Activated naive CD8-positive, alpha-beta T cell (primary cell): ENCODE measurements at regions not wholly inside any gene's neighbourhood (a gene's known extent, or its start where the extent isn't known, plus 50 kb on each side); places are given as distances from the start of the nearest gene placed in this dataset.

ENCODE experiments used
- H3K27ac Mint-ChIP-seq: one replicate; pipeline ENCODE4 v1.8.0; 2021; ENCODE audit warnings: mixed read lengths
- H3K27me3 Mint-ChIP-seq: one replicate; pipeline ENCODE4 v1.8.0; 2021; ENCODE audit warnings: mixed read lengths
- H3K36me3 Mint-ChIP-seq: one replicate; pipeline ENCODE4 v1.8.0; 2021; ENCODE audit warnings: mixed read lengths
- H3K4me1 Mint-ChIP-seq: one replicate; pipeline ENCODE4 v1.8.0; 2021; ENCODE audit warnings: low read depth, mixed read lengths
- H3K4me3 Mint-ChIP-seq: one replicate; pipeline ENCODE4 v1.8.0; 2021; ENCODE audit warnings: mild to moderate bottlenecking, mixed read lengths
- H3K9me3 Mint-ChIP-seq: one replicate; pipeline ENCODE4 v1.8.0; 2021; ENCODE audit warnings: low read depth, mixed read lengths

DNA sequence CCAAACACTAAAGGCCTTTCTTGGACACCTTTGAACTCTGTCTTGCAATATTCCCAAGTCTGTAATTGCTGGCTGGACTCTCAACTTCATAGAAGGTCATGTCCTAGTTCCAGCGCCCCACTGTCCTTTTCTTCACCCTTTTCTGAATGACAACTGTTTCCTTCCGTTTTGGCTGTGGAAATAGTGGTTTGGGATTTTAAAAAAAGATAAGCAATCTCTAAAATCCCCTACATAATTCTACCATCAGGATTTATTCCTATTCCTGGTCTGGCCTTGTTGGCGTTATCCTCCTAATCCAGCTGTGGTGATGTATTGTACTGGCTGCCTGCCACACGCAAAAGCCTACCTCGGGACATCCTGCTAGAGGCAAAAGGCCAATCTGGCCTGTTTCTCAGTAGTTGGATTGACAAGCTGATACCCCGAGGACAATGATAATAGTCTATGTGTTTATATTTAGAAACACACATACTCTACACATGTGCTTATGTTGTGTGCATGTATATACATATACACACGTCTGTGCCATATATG lies 440.3 kb upstream of the DPH6 start:
- H3K4me3 Mint-ChIP-seq = no peak overlapping the region
- no peaks in the 10 kb centered on the region for H3K36me3 Mint-ChIP-seq
- no peak overlapping the region for H3K27ac Mint-ChIP-seq
- no peaks in the 10 kb centered on the region for H3K9me3 Mint-ChIP-seq
- peaks cover 3% of the 10 kb centered on the region for H3K27me3 Mint-ChIP-seq
- H3K4me1 Mint-ChIP-seq = no peaks in the 10 kb centered on the region

DNA sequence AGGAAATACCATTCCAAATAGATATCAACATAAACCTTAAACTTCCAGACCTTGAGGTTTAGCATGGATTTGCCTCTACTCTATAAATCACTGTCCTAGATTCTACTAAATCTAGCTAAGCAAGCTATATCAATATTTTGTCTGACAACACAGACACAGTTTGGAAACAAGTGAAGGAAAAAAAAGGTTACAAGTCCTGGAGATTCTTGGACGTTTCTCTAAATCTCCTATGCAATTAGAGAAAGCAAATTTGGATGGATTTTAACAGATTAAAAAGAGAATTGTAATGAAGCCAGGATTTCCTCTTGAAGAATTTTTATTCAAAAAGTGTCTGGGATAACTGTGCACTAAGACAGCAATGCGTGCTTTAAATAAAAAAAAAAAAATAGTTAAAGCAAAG lies 441.1 kb upstream of the DPH6 start:
- Mint-ChIP-seq H3K9me3 (no peaks in the 10 kb centered on the region), H3K4me1 (no peaks in the 10 kb centered on the region), H3K27me3 (peaks cover 3% of the 10 kb centered on the region), H3K4me3 (no peak overlapping the region), H3K36me3 (no peaks in the 10 kb centered on the region), H3K27ac (no peak overlapping the region)

DNA sequence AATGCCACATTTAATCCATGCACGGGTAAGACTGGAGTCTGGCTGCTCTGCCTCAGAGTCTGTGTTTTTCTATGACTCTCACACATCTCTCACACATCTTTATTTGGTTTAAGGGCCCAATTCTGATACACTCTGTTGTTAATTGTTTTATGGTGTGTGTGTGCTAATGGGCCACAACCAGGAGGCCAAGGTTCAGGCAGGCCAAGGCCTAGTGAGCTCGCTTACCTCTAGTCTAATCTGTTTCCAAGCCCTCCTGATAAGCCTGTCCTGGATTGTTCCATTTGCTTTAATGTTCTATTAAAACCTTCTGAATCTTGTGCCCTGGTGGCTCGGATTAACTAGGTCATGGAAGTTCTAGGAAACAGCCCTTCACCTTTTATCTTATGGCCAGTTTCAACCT lies 445.4 kb upstream of the DPH6 start:
- H3K4me1 Mint-ChIP-seq = no peaks in the 10 kb centered on the region
- H3K27me3 Mint-ChIP-seq = peaks cover 3% of the 10 kb centered on the region
- H3K4me3 Mint-ChIP-seq = no peak overlapping the region
- H3K9me3 Mint-ChIP-seq = no peaks in the 10 kb centered on the region
- no peaks in the 10 kb centered on the region for H3K36me3 Mint-ChIP-seq
- no peak overlapping the region for H3K27ac Mint-ChIP-seq

DNA sequence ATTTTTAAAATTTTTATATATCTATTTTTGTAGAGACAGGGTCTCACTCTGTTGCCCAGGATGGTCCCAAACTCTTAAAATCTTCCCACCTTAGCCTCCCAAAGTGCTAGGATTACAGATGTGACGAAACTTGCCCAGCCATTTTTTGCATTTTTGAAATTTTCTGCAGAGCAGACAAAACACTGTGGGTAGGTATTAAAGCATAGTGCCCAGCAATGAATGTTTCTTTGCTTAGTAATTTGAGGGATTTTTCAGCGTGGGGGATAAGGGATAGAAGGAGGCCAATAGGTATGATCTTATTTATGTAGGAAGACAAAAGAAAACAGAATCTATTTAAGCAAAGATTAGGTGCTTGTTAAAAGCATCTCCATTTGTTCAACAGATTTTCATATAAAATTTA lies 446.8 kb upstream of the DPH6 start:
- no peak overlapping the region for H3K27ac Mint-ChIP-seq
- H3K4me3 Mint-ChIP-seq = no peak overlapping the region
- no peaks in the 10 kb centered on the region for H3K9me3 Mint-ChIP-seq
- H3K36me3 Mint-ChIP-seq = no peaks in the 10 kb centered on the region
- H3K4me1 Mint-ChIP-seq = no peaks in the 10 kb centered on the region
- peaks cover 3% of the 10 kb centered on the region for H3K27me3 Mint-ChIP-seq

DNA sequence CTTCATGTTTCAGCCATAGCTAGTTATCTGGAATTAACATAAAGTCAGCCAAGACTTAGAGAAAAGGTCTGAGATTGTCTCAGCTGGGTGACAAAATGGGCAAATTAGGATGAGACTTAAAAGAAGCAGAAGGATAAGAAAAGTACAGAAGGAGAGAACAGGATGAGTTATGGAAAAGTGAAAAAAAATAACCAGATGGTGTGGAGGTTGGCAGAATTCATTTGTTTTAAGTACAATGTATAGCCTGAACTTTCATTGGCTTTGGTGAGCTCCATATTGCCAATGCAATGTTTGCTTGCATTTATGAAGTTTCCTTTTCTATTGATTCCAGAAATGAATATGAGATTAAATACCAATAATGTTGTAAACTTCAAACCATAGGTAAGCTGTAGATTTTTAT lies 447.2 kb upstream of the DPH6 start:
- no peaks in the 10 kb centered on the region for H3K4me1 Mint-ChIP-seq
- no peaks in the 10 kb centered on the region for H3K36me3 Mint-ChIP-seq
- H3K27me3 Mint-ChIP-seq = peaks cover 3% of the 10 kb centered on the region
- no peak overlapping the region for H3K4me3 Mint-ChIP-seq
- no peaks in the 10 kb centered on the region for H3K9me3 Mint-ChIP-seq
- no peak overlapping the region for H3K27ac Mint-ChIP-seq

DNA sequence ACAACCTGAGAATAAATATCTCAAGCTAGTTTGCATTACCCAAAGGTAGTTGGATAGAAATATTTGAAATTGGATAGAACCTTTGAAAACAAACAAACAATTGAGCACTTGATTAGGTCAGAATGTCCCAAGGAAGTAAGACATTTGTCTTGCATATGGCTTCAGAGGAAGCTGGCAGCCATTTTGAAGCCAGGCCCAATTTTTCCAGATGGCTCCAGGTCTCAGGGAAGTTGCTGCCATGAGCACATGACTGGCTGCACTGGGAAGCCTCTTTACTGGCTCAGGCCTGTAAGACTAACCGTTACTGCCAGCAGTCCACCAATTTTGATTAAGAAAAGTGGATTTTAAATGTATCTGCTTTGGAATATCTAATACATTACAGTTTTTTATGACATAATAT lies 448.9 kb upstream of the DPH6 start:
- peaks cover 2% of the 10 kb centered on the region for H3K27me3 Mint-ChIP-seq
- H3K4me1 Mint-ChIP-seq = no peaks in the 10 kb centered on the region
- no peaks in the 10 kb centered on the region for H3K9me3 Mint-ChIP-seq
- H3K36me3 Mint-ChIP-seq = no peaks in the 10 kb centered on the region
- no peak overlapping the region for H3K4me3 Mint-ChIP-seq
- H3K27ac Mint-ChIP-seq = no peak overlapping the region

DNA sequence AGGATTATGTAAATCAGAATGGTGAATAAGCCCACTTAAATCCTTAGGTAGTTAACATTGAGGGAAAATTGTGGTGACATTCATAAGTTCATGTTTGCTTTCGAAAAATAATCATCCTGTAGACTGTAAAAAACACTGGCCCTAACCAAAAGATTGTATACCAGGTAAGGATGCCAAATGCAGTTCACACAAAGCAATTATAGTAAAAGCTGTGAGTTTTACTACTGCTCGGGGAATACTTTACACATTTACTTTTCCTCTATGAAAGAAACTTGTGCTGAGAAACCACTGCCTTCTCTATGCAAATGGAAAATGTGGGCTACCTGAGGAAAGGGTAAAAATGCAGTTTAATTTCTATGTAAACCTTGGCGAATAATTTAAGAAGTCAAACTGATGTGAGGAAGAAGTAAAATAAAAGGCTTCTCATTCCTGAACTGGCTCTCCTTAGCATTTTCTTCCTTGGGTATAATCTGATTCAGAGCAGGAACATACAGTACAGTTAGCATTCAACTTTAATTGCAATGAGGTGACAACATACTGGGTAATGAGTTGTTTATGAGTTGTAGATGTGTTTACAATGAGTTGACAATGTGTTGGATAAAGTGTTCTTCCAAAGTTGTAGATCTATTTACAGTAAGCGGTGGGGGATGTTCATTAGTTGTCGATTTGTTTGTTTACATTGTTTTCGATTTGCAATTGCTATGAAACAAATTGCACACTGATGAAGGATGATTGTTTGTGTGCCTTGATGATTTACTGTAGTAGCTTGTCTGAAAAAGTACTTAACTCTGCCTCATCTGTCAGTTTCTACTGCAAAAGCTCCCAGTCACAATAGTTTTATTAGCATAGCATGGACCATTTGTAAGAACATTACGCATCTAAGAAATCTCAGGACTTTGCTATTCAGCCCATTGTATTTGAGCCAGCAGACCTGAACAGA lies 453.0 kb upstream of the DPH6 start:
- Mint-ChIP-seq H3K4me3 (no peak overlapping the region), H3K27ac (no peak overlapping the region)

DNA sequence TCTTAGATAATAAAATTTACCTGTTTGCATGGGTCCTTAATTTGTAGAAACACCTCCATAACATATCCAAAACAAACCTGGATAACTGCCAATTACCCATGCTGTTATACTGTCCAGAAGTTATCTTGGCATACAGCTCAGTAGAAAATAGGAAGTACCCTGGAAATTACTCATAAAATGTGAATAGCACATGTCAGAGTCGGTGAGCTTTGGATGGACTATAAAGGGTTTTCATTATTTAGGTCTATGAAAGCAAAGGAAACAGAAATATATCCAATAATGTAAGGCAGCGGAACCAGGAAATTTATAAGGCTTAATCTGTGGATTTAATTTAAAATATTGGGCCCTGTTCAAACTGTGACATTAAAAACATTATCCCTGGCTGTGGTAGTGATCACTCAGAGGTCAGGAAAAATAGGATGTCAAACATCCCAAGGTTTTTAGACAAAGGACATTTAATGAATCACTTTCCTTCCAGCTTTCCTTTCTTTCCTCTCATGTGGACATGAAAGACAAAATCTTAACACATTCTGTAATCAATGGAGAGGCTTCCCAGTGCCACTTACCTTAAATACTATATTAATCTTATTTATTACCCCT lies 459.0 kb upstream of the DPH6 start:
- H3K27ac Mint-ChIP-seq = no peak overlapping the region

More for the DNA sequence above, 453.0 kb upstream of the DPH6 start:
- Mint-ChIP-seq H3K36me3 (no peaks in the 10 kb centered on the region), H3K9me3 (no peaks in the 10 kb centered on the region), H3K27me3 (no peaks in the 10 kb centered on the region), H3K4me1 (no peaks in the 10 kb centered on the region)

DNA sequence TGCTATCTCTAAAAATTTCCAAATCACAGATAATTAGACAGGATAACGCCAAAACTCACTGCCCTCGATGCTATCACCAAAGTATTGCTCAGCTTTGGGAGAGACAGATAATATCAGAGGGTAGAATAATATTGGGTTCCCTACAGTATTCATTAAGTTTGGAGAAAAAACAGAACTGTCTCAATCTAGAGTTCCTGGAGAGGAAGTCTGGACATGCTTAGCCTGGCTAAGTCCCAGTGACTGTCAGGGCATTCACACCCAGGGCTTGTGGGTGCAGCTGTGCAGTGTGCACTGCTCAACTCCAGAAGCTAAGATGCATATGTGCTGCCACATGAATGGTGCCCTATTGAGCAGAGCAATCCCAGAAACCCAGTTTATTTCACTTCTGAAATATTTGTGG lies 459.6 kb upstream of the DPH6 start:
- Mint-ChIP-seq H3K4me3 (no peak overlapping the region), H3K9me3 (no peaks in the 10 kb centered on the region), H3K27ac (no peak overlapping the region), H3K36me3 (no peaks in the 10 kb centered on the region), H3K4me1 (no peaks in the 10 kb centered on the region), H3K27me3 (no peaks in the 10 kb centered on the region)

More for the DNA sequence above, 459.0 kb upstream of the DPH6 start:
- no peaks in the 10 kb centered on the region for H3K36me3 Mint-ChIP-seq
- H3K27me3 Mint-ChIP-seq = no peaks in the 10 kb centered on the region
- H3K4me1 Mint-ChIP-seq = no peaks in the 10 kb centered on the region
- H3K9me3 Mint-ChIP-seq = no peaks in the 10 kb centered on the region
- no peak overlapping the region for H3K4me3 Mint-ChIP-seq

DNA sequence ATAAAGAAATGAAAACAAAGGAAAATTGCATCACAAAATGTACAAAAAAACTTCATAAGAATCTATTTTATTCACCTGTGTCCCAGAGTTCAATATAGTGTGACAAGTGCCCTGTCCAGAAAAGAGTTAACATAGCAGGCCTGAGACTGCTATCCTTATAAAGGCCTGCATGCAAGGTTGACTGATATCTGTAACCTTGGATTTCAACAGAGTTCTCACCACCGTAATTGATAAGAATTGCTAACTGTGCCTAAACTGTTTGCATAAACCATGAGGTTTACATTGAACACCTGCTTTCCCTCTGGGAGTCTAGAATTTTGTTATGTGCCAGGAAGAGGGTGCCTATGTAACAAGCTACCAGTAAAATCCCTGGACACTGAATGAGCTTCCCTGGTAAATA lies 461.7 kb upstream of the DPH6 start:
- no peaks in the 10 kb centered on the region for H3K27me3 Mint-ChIP-seq
- H3K4me1 Mint-ChIP-seq = no peaks in the 10 kb centered on the region
- no peak overlapping the region for H3K27ac Mint-ChIP-seq
- no peaks in the 10 kb centered on the region for H3K36me3 Mint-ChIP-seq
- H3K9me3 Mint-ChIP-seq = no peaks in the 10 kb centered on the region
- no peak overlapping the region for H3K4me3 Mint-ChIP-seq

DNA sequence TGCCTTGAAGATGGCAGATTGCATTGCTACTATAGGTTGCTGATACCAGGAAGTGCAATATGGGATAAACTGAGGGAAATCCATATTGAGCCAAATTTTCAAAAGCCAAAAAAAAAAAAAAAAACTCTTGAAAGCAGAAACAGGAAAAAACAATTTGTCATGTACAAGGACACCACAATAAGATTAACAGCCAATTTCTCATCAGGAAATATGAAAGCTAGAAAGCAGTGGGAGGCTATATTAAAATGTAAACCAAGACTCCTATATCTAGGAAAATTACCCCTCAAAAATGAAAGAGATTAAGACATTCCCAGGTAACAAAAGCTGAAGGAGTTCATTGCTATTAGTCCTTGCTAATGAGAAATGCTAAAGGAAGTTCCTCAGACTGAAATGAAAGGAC lies 462.8 kb upstream of the DPH6 start:
- Mint-ChIP-seq H3K36me3 (no peaks in the 10 kb centered on the region), H3K9me3 (no peaks in the 10 kb centered on the region), H3K27me3 (no peaks in the 10 kb centered on the region), H3K4me3 (no peak overlapping the region), H3K27ac (no peak overlapping the region), H3K4me1 (no peaks in the 10 kb centered on the region)

DNA sequence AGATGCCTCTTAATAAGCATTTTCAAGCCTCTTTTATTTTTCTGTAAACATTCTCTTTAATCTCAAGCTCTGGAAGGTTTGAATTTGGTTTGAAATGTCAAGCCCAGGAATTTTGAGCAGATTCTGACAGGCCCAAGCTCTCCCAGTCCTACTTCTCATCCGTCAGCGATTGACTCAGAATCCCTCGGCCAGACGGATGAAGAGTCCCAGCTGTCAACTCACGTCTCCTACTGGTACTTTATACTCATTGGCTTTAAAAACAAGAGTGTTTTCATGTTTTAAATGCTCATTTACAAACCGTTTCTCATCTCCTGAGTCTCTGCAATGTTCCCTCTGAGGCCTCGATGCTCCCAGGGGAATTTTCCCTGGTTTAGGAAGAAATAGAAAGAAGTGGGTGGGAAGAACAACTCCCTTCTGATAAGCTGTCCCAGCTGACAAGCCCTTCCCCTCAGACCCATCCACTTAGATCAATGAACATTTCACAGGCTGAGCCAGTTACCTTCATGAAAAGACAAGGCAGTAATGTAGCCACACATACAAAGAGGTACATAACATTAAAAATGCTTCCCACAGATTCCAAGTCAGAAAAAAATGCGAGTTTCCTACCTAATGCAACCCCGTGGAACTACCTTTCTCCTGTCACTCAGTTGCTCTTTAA lies 478.2 kb upstream of the DPH6 start:
- Mint-ChIP-seq H3K4me1 (no peaks in the 10 kb centered on the region), H3K36me3 (no peaks in the 10 kb centered on the region), H3K27me3 (no peaks in the 10 kb centered on the region), H3K9me3 (no peaks in the 10 kb centered on the region), H3K4me3 (no peak overlapping the region), H3K27ac (no peak overlapping the region)

DNA sequence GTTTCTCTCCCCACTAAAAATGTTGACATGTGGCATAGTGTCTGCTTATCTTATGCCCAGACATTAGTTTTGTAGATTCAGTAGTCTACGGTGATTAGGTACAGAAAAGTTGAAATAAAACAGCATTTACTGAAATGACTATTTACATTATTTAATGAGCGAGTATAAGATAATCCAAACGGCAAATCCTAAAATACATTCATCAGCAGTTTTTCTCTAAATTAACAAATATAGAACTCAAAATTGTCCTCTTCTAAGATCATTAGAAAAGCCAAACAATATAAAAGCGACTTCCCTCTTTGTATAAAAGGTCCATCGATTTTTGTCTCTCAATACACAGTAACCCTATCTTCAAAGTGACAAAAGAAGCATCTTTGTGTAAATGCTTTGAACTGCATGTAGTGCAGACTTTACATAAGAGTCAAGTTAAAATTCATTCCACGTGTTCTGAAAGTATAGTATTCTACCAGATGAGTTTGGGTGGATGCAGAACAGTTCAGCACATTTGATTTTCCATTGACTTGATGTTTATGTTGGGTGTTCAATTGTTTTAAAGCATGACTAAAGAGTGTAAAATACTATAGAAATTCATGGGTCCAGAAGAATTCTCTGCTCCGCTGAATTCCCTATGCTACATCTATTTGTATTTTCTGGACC lies 480.8 kb upstream of the DPH6 start:
- no peak overlapping the region for H3K27ac Mint-ChIP-seq
- H3K27me3 Mint-ChIP-seq = no peaks in the 10 kb centered on the region
- H3K36me3 Mint-ChIP-seq = no peaks in the 10 kb centered on the region
- H3K4me3 Mint-ChIP-seq = no peak overlapping the region
- no peaks in the 10 kb centered on the region for H3K9me3 Mint-ChIP-seq
- no peaks in the 10 kb centered on the region for H3K4me1 Mint-ChIP-seq

DNA sequence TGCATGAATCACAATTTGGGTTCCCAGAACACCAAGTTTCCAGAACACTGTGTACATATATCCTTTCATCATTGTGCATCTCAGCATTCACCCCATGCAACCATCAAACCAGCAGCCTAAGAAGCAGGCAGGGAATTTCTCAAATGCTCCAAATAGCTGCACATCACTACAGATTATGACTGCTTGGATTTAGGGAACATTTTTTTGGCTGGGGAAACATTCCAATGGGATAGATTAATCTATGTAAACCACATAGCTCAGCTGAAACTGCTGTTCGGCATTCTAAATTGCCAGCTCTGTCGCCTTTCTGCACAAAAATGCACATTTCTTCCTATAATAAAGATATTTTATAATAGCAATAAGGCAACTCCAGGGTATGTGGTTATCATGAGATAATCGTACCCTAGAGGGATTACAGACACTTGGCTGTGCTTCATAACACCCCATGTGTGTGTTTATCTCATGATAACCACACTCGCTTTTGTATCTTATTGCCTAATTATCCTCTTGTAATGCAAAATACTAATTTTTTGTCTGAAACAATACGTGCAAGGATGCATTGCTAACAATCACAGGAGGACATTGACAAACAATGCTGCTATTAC lies 483.7 kb upstream of the DPH6 start:
- Mint-ChIP-seq H3K36me3 (no peaks in the 10 kb centered on the region), H3K4me3 (no peak overlapping the region), H3K9me3 (no peaks in the 10 kb centered on the region), H3K27me3 (peaks cover 2% of the 10 kb centered on the region), H3K27ac (no peak overlapping the region), H3K4me1 (no peaks in the 10 kb centered on the region)
